GM19468 (cell line): ENCODE measurements at regions not wholly inside any gene's neighbourhood (a gene's known extent, or its start where the extent isn't known, plus 50 kb on each side); places are given as distances from the start of the nearest gene placed in this dataset.
"Not testable (repeated sequence)": the region's sequence is repeated elsewhere in the genome, so short reads cannot be mapped to it uniquely, and the experiment has no call there.

Experiments
- ATAC-seq: cut with Tn5 transposase; IDR thresholded peaks from one replicate; pipeline ENCODE4 v1.9.1; 2021; ENCODE audit warnings: mild to moderate bottlenecking, moderate library complexity, moderate number of reproducible peaks; ENCODE audit not compliant: unreplicated experiment; ENCODE audit errors: extremely low read depth

DNA sequence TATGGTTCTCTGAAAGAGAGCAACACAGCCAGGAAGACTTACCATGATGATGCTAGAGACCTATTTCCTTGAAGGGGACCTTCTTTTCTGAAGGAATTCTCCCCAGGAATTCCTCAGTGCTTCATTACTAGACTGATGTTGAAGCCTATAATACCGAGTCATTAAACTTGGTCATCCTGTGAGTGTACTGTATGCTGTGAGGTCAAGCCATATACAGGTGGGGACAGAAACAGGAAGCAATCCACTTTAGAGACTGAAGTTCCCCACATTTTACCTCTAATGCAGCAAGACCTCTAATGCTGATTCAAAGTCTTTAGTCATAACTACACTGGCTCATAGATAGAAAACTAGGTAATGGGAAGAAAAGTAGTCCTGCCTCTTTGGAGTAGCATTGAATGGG is 77.1 kb upstream of the RASEF start:
- no peak for ATAC-seq

DNA sequence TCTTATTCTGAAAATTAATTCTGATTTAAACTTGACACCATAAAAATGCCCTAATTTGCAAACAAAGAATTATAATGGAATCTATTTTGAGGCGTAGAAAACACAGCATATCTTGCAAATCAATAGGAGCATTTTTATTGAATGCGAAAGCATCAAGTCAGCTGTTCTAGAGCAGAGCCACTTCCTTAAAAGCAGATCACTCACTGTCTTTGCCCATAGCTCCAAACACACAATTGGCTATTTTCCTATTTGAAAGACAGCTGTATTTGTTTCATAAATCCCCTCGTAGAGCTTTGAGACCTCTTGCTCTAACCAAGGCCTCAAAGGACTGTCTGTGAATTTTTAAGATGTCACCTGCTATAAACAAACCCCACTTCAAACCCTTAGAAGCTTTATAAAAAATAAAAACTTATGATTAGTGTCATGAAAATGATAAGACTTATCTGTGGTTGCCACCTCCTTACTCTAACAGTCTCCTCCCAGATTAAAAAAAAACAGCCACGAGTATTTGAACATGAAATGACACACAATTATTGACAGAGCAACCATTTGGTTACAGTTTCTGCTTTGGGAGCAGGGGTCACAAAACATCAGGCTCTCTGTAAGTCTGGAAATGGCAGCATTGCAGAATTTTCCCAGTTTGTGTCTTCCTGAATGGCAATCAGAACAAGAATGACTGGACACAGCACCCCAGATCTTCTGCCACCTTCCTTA is 75.6 kb upstream of the RASEF start:
- no peak for ATAC-seq

DNA sequence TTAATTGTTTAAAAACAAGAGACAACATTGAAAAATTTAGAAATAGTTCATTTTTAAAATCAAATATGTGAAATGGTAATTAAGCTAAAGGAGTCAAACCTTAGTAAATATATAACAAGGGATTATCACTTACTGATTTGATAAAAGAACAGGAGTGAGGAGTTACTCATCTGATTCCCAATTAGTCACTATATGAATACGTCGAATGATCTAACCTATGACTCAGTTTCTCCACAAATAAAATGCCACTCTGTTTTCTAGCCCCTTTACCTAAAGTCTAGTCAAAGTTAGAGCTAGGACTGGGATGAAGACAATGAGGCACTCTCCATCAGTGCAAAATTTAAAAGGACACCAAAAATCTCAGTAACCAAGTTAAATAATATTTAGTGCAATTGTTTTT is 70.4 kb upstream of the RASEF start:
- no peak for ATAC-seq

DNA sequence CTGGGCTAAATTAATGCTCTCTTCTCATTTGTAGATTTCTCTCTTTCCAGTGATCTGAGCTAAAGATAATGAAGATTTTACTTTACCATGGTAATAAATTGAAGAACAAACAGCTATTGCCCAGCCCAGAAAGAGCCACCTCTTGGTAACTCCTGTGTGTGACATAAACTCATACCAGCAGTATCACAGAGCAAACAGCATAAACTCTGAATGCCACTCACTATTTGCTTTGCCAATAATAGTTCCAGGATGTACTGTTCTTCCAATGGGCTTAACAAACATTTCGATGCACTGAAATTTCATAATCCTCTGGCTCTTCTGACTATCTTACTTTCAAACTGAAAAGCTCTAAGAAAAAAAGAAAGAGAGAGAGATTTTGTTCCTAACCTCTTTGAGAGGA is 69.8 kb upstream of the RASEF start:
- ATAC-seq = no peak

DNA sequence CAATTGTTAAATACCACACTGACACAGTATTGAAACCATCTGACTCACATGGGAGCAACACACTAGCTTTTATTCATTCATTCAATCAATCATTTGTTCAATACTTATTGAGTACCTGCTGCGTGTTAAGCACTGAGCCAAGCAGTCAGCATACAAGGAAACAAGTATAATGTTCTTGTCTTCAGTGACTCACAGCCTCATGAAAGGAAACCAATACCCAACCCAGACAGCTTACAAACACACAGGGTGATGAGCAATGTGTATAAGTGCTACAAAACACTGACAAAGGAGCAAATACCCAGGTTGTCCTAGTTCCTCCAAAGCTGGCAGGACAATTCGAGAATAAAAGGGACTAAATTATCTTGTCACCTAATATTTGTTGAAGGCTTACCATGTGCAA is 67.6 kb upstream of the RASEF start:
- ATAC-seq = no peak

DNA sequence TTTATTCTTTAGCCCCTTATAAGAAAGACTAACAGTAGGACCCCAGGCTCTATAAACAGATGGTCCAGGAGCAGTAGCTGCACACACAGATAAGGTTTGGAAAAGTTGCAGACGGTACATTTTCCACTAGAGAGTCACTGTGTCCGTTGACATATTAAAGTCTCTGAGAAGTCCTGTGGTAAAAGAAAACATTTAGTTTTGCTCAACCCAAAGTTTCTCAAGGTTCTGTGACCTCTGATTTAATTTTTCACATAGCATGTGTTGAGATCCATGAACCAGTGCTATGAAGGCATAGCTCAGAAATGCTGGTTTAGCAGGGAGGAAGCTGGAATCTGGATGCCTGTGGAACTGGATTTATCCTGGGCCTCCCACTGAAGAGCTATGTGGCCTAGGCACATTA is 62.7 kb upstream of the RASEF start:
- no peak for ATAC-seq

DNA sequence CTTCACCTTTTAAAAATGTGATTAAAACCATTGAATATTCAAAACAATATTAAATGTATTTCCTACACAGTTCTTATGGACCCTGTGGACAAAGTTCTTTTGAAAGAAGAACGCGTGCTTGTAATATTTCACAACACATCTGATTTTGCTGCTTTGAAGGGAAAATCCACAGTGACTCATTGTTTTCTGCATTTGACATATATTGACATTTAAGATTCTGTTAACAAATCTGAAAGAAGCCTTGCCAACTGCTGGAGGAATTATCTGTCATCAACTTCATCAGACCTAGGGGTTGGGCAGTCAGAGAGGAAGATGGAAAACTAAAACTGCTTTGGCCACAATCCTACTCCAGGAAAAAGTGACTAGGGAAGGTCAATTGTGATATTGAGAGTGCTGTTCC is 56.9 kb upstream of the RASEF start:
- ATAC-seq = no peak

DNA sequence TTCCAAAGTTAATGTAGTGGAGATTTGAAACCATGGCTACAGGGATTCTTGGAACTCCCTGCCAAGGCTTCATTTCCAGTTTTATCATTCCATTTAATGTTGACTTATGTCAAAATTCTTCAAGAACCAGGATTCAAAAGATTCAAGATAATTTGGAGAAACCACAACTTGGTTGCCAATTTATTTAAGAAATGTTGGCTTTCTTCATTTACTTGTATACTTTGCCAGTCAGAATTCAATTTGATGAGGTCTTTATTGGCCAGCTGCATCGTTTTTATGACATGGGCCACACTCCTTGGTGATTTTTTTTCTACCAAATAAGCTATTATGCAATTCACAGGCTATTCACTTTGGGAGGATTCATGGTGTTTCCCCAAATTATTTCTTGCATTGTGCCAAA is 53.1 kb upstream of the RASEF start:
- no peak for ATAC-seq

DNA sequence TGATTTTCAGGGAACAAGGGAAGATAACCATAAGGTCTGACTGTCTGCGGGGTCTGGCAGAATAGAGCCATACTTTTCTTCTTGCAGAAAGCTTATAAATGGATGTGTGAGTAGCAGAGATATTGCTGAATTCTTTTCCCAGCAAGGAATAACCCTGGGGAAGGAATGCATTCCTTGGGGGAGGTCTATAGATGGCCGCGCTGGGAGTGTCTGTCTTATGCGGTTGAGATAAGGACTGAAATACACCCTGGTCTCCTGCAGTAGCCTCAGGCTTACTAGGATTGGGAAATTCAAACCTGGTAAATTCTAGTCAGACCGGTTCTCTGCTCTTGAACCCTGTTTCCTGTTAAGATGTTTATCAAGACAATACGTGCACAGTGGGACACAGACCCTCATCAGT is 50.5 kb upstream of the RASEF start:
- not testable (repeated sequence) for ATAC-seq
